GM10847 (cell line): ENCODE measurements at regions not wholly inside any gene's neighbourhood (a gene's known extent, or its start where the extent isn't known, plus 50 kb on each side); places are given as distances from the start of the nearest gene placed in this dataset.

ENCODE experiments used
- POLR2A ChIP-seq: IDR thresholded peaks from 2 replicates; pipeline ENCODE4 v1.6.1; 2011; ENCODE audit not compliant: insufficient read length; ENCODE audit errors: extremely low read depth

DNA sequence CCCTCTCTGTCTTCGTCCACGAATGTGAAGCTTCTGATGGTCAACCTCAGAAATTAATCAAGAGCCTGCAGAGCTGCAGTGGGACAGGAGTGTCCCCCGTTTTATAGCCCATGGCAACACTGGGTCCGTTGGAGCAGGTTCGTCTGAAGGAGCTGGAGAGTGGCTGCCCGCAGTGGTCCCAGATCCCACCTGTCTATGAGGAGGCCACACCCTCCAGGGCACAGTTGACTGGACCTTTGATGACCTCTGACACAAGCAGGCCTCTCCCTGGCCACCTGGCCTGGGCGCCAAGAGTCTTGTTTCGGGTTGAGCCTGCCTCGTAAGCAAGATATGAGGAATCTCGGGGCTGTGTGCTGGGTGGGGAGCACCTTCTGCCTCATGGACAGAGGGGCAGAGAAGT, 100.7 kb upstream of the SFSWAP start:
- TF ChIP-seq POLR2A = no peak

DNA sequence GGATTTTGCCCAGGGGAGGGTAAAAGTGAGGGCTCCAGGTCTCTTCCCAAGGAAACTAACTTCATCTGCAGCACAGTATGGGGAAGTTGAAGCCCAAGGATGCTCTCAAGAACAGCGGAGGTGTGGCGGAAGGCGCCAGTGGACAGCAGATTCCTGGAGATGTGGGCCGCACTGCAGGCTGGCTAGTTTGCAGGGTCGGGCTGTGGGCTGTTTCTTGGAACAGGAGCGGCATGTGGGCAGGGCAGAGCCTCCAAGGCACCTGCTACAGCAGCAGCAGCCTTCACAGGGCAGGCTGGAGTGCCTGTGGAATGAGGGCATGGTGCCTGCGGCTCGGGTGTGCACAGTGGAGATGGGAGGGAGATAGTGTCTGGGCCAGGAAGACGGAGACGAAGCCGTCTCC, 100.0 kb upstream of the SFSWAP start:
- no peak for TF ChIP-seq POLR2A

GRCh38 chr12:131611416-131612091, 99.3 kb upstream of the SFSWAP start:
- TF ChIP-seq POLR2A = no peak

GRCh38 chr12:131612092-131612755, 98.7 kb upstream of the SFSWAP start:
- TF ChIP-seq POLR2A = no peak

DNA sequence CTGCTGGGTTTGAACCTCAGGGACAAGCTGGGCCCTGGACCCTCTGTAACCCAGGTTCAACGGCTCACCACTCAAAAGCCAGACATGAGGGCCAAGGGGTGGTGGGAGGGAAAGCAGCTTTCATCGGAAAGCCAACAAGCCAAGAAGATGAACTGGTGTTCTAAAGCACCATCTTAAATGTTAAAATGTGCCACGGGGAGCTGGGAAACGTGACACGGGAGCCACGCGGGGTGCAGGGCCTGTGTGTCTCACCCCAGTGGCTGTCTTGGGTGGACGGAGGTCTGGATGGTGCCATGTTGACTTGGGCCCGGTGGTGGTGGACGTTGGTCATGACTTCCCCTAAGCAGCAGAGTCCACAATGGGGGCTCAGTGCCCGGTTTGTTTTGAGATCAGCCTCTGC, 97.7 kb upstream of the SFSWAP start:
- TF ChIP-seq POLR2A = no peak

DNA sequence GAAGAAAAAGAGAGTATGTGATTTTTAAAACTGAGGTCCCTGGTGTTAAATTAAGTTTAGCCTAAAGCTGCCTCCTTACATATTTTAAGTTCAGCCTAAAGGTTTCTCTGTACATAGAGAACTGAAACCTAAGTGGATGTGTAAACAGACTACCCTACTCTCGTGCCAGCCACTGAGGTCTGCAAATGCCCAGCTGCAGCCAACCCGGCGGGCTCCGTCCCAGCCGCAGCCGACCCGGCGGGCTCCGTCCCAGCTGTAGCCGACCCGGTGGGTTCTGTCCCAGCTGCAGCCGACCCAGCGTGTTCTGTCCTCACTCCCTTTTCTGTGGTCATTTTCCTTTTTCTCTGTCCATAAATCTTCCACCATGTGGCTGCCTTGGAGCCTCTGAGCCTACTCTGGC, 97.2 kb upstream of the SFSWAP start:
- TF ChIP-seq POLR2A = no peak

GRCh38 chr12:131615326-131616042, 95.4 kb upstream of the SFSWAP start:
- TF ChIP-seq POLR2A = no peak

DNA sequence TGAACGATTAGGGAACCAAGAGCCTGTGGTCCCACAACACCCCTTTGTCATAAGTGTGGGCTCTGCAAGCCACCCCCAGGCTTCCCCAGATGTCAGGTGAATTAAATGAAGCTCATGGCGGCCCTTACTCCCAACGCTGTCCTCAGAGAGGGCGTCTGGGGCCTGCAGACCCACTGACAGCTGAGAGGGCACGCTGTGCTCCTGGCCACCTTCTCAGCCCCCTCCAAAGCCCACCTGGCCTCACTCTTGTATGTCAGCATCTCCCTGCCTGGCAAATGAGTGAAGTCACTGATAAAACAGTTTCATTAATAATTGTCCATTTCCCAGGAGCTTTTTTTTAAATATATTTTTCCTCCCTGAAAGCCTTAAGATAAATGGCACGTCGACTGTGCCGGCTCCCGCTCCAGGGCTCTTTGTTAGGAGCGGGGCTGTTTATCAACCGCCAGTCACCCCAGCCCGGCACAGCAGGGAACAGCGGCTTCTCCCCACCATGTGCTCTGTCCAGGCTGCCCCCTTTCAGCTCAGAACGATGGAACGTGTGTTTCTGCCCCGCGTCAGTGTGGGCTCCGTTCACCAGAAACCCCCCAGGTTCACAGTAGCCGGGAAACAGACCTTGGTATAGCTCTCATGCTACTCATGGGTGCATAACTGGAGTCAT, 94.7 kb upstream of the SFSWAP start:
- no peak for TF ChIP-seq POLR2A

GRCh38 chr12:131616738-131617137, 94.2 kb upstream of the SFSWAP start:
- TF ChIP-seq POLR2A = no peak

GRCh38 chr12:131617179-131617578, 93.7 kb upstream of the SFSWAP start:
- no peak for TF ChIP-seq POLR2A

- no peak for TF ChIP-seq POLR2A
Observed at GRCh38 chr12:131617596-131618302, 93.1 kb upstream of the SFSWAP start.

DNA sequence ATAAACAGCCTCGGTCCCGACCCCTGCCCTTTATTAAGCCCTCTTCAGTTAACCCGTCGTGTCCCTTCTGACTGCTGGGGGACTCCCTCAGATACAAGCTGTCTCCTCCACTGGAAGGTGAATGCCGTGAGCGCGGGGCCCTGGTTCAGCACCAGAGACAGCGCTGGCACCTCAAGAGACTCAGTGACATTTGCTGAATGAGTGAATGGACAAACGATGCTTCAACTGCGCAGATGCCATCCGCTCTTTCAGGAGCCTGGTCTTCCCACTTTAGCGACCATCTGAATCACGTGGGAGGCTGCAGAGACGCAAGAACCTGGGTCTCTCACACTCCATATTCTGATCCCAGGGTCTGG, 92.6 kb upstream of the SFSWAP start:
- TF ChIP-seq POLR2A = no peak

- no peak for TF ChIP-seq POLR2A
Observed at GRCh38 chr12:131618701-131619100, 92.2 kb upstream of the SFSWAP start.

- no peak for TF ChIP-seq POLR2A
Observed at GRCh38 chr12:131619106-131619642, 91.7 kb upstream of the SFSWAP start.

- TF ChIP-seq POLR2A = no peak
Observed at GRCh38 chr12:131619736-131620506, 91.0 kb upstream of the SFSWAP start.

DNA sequence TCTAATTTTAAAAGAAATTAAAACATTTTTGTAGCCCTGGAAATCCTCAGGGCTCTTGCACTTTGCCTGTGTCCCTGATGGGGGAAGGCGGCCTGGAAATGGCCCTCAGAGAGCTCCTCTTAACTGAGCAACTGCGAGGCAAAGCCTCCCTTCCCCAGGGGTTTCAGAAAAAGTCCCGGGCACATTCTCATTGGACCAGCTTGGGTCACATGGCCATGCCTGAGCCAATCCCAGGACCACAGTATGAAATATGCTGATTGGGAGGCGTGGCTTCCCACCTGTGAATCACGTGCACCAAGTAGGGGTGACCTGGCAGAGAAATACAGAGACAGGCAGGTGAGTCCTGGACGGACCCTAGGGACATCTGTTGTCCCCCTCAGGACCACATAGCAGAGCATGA, 90.4 kb upstream of the SFSWAP start:
- no peak for TF ChIP-seq POLR2A
